ENCODE measurements at regions not wholly inside any gene's neighbourhood (a gene's known extent, or its start where the extent isn't known, plus 50 kb on each side); places are given as distances from the start of the nearest gene placed in this dataset.

- TF ChIP-seq CTCF (IDR thresholded peaks at IDR 0.05), result no peak
- no peak for TF ChIP-seq POLR2A (IDR thresholded peaks at IDR 0.05)
These were observed 551.3 kb downstream of the TLE1 start for GRCh38 chr9:81137976-81138568.
